SU-DHL-6 (cell line): ENCODE measurements at regions not wholly inside any gene's neighbourhood (a gene's known extent, or its start where the extent isn't known, plus 50 kb on each side); places are given as distances from the start of the nearest gene placed in this dataset.
"Not testable (repeated sequence)": the region's sequence is repeated elsewhere in the genome, so short reads cannot be mapped to it uniquely, and the experiment has no call there.

Experiments used
- EZH2phosphoT487 ChIP-seq: fragments of 200-600 bp; sonication (generic), shearing (Covaris generic); conservative IDR thresholded peaks from 2 replicates; pipeline ENCODE4 v1.6.1; 2018; ENCODE audit warnings: mild to moderate bottlenecking, antibody characterized with exemption, low read length, moderate library complexity, mixed read lengths
- TF ChIP-seq, protein P1 (sequence below): fragments of 200-600 bp; sonication (generic); IDR thresholded peaks from one replicate; pipeline ENCODE4 v1.5.1; 2017; ENCODE audit warnings: antibody characterized with exemption, mild to moderate bottlenecking, low read length, moderate library complexity; ENCODE audit not compliant: insufficient read depth, poor library complexity, severe bottlenecking

DNA sequence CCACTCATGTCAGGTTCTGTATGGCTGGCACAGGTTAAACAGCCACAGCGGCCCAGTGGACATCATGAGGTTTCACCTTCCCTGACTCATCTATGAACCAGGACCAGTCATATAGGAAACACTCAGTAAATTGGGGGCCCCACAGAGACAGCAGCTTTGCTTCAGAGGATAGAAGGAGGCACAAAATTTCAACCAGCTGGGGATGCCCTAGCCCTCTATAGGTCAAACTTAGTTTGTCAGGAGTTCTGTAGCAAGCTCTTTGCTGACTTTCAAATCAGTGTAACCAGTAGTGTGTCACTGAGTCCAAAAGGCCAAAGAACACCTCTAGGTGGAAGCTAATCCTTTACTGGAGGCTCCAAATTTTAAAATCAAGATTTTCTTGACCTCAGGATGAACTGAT is 4157.8 kb upstream of the TPTE start:
- TF ChIP-seq, protein P1, sequence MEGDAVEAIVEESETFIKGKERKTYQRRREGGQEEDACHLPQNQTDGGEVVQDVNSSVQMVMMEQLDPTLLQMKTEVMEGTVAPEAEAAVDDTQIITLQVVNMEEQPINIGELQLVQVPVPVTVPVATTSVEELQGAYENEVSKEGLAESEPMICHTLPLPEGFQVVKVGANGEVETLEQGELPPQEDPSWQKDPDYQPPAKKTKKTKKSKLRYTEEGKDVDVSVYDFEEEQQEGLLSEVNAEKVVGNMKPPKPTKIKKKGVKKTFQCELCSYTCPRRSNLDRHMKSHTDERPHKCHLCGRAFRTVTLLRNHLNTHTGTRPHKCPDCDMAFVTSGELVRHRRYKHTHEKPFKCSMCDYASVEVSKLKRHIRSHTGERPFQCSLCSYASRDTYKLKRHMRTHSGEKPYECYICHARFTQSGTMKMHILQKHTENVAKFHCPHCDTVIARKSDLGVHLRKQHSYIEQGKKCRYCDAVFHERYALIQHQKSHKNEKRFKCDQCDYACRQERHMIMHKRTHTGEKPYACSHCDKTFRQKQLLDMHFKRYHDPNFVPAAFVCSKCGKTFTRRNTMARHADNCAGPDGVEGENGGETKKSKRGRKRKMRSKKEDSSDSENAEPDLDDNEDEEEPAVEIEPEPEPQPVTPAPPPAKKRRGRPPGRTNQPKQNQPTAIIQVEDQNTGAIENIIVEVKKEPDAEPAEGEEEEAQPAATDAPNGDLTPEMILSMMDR = not testable (repeated sequence)
- not testable (repeated sequence) for TF ChIP-seq EZH2phosphoT487
